SK-N-MC (cell line): ENCODE measurements at regions not wholly inside any gene's neighbourhood (a gene's known extent, or its start where the extent isn't known, plus 50 kb on each side); places are given as distances from the start of the nearest gene placed in this dataset.

Source experiments
- EZH2 ChIP-seq: fragments of 200-600 bp; sonication (generic); IDR thresholded peaks from one replicate; pipeline ENCODE4 v1.6.1; 2017; ENCODE audit warnings: antibody characterized with exemption
- FOXP2 ChIP-seq: optimal IDR thresholded peaks from 2 replicates; pipeline ENCODE3; 2011; ENCODE audit warnings: mild to moderate bottlenecking, moderate library complexity; ENCODE audit not compliant: insufficient read depth; ENCODE audit errors: extremely low read length, control extremely low read depth
- POLR2AphosphoS5 ChIP-seq: IDR thresholded peaks from 2 replicates; pipeline ENCODE4 v1.6.1; 2012; ENCODE audit warnings: mild to moderate bottlenecking, low read depth, low read length, borderline replicate concordance

GRCh38 chr18:23313379-23313778, 139.7 kb upstream of the RIOK3 start:
- no peak for TF ChIP-seq FOXP2
- no peak for TF ChIP-seq POLR2AphosphoS5
- TF ChIP-seq EZH2, result no peak
